Common myeloid progenitor, CD34-positive (primary cell): ENCODE measurements at regions not wholly inside any gene's neighbourhood (a gene's known extent, or its start where the extent isn't known, plus 50 kb on each side); places are given as distances from the start of the nearest gene placed in this dataset.

Experiments used
- CTCF ChIA-PET: fragments of 350-600 bp; sonication (Branson Sonifier 250); formaldehyde crosslinking; loops from one replicate; lab custom pipeline; 2021; ENCODE audit warnings: antibody characterized with exemption; lab: Charles Lee
- POLR2A ChIA-PET: fragments of 350-600 bp; sonication (Branson Sonifier 250); formaldehyde crosslinking; loops from one replicate; lab custom pipeline; 2021; ENCODE audit warnings: antibody characterized with exemption; lab: Charles Lee
- DNase-seq, 3 donors: peaks; one replicate each; pipeline versions ENCODE4 v3.0.0 to v3.0.0-alpha.2; 2013
- H3K27ac ChIP-seq, 2 experiments: 1 replicate in 1 of 2; 2 replicates in 1 of 2; pipeline ENCODE4 v1.7.0; 2013; ENCODE audit warnings: inconsistent platforms in 2 of 2, low read length in 2 of 2, mild to moderate bottlenecking in 2 of 2, low read depth in 1 of 2, moderate library complexity in 1 of 2; ENCODE audit not compliant: severe bottlenecking in 2 of 2, insufficient read depth in 1 of 2, poor library complexity in 1 of 2
- H3K27me3 ChIP-seq, 5 experiments: replicated peaks in 2 of 5; 1 replicate in 3 of 5; 2 replicates in 2 of 5; pipeline versions ENCODE4 v1.6.1 to v1.7.0; 2013; ENCODE audit warnings: low read length in 4 of 5, mild to moderate bottlenecking in 2 of 5, moderate library complexity in 2 of 5, inconsistent platforms in 1 of 5; ENCODE audit not compliant: insufficient read depth in 5 of 5, control insufficient read depth in 4 of 5
- H3K36me3 ChIP-seq, 4 experiments: 1 replicate in 2 of 4; 2 replicates in 2 of 4; pipeline versions ENCODE4 v1.6.1 to v1.7.0; 2013; ENCODE audit warnings: low read length in 3 of 4, control low read depth in 1 of 4, mild to moderate bottlenecking in 1 of 4; ENCODE audit not compliant: control insufficient read depth in 4 of 4, insufficient read depth in 4 of 4
- H3K4me1 ChIP-seq, 4 experiments: 1 replicate in 3 of 4; 2 replicates in 1 of 4; pipeline versions ENCODE4 v1.6.1 to v1.7.1; 2013; ENCODE audit warnings: low read length in 3 of 4, mild to moderate bottlenecking in 3 of 4, control low read depth in 1 of 4, inconsistent platforms in 1 of 4, moderate library complexity in 1 of 4; ENCODE audit not compliant: control insufficient read depth in 4 of 4, insufficient read depth in 4 of 4; ENCODE audit errors: control extremely low read depth in 1 of 4
- H3K4me3 ChIP-seq, 7 experiments: 1 replicate in 4 of 7; 2 replicates in 3 of 7; pipeline versions ENCODE4 v1.5.1 to v1.7.0; 2013; ENCODE audit warnings: mild to moderate bottlenecking in 7 of 7, low read length in 6 of 7, moderate library complexity in 6 of 7, inconsistent platforms in 2 of 7, low read depth in 2 of 7, control low read depth in 1 of 7; ENCODE audit not compliant: insufficient read depth in 4 of 7, control insufficient read depth in 1 of 7; ENCODE audit errors: extremely low read depth in 1 of 7
- H3K9me3 ChIP-seq, 5 experiments: 1 replicate in 4 of 5; 2 replicates in 1 of 5; pipeline versions ENCODE4 v1.6.1 to v1.7.1; 2013; ENCODE audit warnings: low read length in 4 of 5, mild to moderate bottlenecking in 2 of 5, inconsistent platforms in 1 of 5, low read depth in 1 of 5, moderate library complexity in 1 of 5; ENCODE audit not compliant: control insufficient read depth in 4 of 5, insufficient read depth in 2 of 5; ENCODE audit errors: control extremely low read depth in 1 of 5
- whole genome bisulfite sequencing: methylation state at CpG from one replicate; pipeline ENCODE4 v1.1.5; 2013; ENCODE audit not compliant: insufficient coverage; 5-methylcytosine and 5-hydroxymethylcytosine counted together

GRCh38 chr9:2311920-2312319 lies 296.8 kb downstream of the SMARCA2 start:
- POLR2A ChIA-PET: no interaction called here
- H3K9me3 ChIP-seq: peaks cover 3 to 30% (median 17%) of the 10 kb centered on the region in 5 experiments
- no peak overlapping the region for H3K27ac ChIP-seq
- H3K4me3 ChIP-seq: no peak overlapping the region
- no peak for DNase-seq
- no peaks in the 10 kb centered on the region for H3K36me3 ChIP-seq
- no peaks in the 10 kb centered on the region for H3K4me1 ChIP-seq
- CTCF ChIA-PET: no interaction called here
- no peaks in the 10 kb centered on the region for H3K27me3 ChIP-seq

DNA sequence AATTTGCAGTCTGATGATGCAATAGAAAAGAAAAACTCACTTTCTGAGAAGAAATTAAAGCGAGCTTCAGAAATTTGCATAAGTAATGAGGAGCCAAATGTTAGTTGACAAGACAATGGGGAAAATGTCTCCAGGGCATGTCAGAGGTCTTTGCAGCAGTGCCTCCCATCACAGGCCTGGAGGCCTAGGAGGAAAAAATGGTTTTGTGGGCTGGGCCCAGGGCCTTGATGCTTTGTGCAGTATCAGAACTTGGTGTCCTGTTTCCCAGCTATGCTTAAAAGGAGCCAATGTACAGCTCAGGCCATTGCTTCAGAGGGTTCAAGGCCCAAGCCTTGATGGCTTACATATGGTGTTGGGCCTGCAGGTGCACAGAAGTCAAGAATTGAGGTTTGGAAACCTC lies 298.4 kb downstream of the SMARCA2 start:
- no peak overlapping the region for H3K27ac ChIP-seq
- ChIA-PET POLR2A (no interaction called here), CTCF (no interaction called here)
- peaks cover 3 to 33% (median 17%) of the 10 kb centered on the region in 5 experiments for H3K9me3 ChIP-seq
- no peak for DNase-seq
- no peaks in the 10 kb centered on the region for H3K27me3 ChIP-seq
- no peaks in the 10 kb centered on the region for H3K36me3 ChIP-seq
- no peaks in the 10 kb centered on the region for H3K4me1 ChIP-seq
- 94% methylated on average over 1 of the region's 1 CpG for WGBS
- no peak overlapping the region for H3K4me3 ChIP-seq

DNA sequence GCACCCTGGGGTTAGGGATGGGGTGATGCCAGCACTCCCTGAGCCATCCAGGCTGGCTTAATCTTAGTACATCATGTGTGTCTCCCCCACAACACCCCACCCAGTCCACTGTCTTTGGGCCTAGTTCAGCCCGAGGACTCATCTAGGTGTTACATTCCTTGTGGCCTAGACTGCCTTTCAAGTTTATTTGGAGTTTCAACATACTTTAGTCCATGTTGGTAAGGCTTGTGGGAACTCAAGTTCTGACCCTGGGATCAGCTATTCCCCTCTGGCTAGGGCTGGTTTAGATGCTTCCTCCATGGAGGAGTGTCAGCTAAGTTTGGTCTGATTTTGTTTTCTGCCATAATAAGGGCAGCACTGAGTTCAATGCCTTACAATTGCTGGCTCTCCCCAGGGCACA lies 302.4 kb downstream of the SMARCA2 start:
- Histone ChIP-seq H3K4me3 (no peak overlapping the region), H3K4me1 (peaks cover 0 to 6% (median 0%) of the 10 kb centered on the region in 4 experiments), H3K36me3 (no peaks in the 10 kb centered on the region), H3K9me3 (peaks cover 2 to 24% (median 15%) of the 10 kb centered on the region in 5 experiments), H3K27ac (no peak overlapping the region), H3K27me3 (no peaks in the 10 kb centered on the region)
- DNase-seq: no peak
- CTCF ChIA-PET: no interaction called here
- WGBS: no CpG with 5 or more reads among the region's 1 CpG
- POLR2A ChIA-PET: no interaction called here

- H3K27me3 ChIP-seq: no peaks in the 10 kb centered on the region
- H3K27ac ChIP-seq: no peak overlapping the region
- H3K4me1 ChIP-seq: peaks cover 0 to 6% (median 0%) of the 10 kb centered on the region in 4 experiments
- H3K4me3 ChIP-seq: no peak overlapping the region
- peaks cover 0 to 12% (median 2%) of the 10 kb centered on the region in 5 experiments for H3K9me3 ChIP-seq
- ChIA-PET POLR2A (no interaction called here), CTCF (no interaction called here)
- no peaks in the 10 kb centered on the region for H3K36me3 ChIP-seq
- no CpG with 5 or more reads among the region's 1 CpG for WGBS
- DNase-seq: no peak
These were observed 302.2 kb upstream of the VLDLR start for GRCh38 chr9:2319421-2319820.

DNA sequence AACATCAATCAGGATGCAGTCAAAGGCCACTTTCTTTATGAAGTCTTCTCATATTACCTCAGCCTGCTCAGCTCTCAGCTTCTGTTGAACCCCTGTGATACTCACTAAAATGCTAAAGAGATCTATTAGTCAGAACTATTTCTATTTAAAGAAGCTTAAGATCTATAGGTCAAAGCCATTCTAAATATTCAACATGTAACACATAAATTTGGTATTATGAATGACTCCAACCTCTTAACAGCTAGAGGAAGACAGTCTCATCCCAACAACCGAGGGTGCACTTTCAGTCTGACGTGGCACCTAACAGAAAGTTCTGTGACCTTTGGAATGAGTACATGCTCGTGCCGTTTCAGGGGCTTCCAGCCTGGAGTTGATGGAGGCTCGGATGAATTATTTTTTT lies 301.5 kb upstream of the VLDLR start:
- Histone ChIP-seq H3K4me3 (no peak overlapping the region), H3K9me3 (peaks cover 0 to 11% (median 0%) of the 10 kb centered on the region in 5 experiments), H3K27ac (no peak overlapping the region), H3K36me3 (no peaks in the 10 kb centered on the region), H3K27me3 (no peaks in the 10 kb centered on the region), H3K4me1 (peaks cover 0 to 6% (median 0%) of the 10 kb centered on the region in 4 experiments)
- CTCF ChIA-PET: no interaction called here
- POLR2A ChIA-PET: no interaction called here
- no peak for DNase-seq
- WGBS: 100% methylated on average over 3 of the region's 5 CpGs

DNA sequence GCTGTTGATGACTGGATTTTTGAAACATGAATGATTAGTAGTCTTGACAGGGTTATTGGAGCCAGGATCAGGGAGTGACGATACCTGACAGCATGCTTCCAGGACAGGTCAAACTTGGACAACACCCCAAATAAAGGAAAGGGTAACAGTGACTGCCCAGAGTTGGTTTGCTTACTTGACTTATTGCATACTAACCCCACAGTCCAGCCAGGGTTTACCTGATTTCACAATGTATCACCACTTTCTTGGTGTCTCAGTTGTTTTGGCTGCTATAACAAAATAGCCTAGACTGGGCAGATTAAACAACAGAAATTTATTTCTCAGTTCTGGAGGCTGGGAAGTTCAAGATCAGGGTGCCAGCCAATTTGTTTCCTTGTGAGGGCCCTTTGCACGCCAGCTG lies 301.0 kb upstream of the VLDLR start:
- H3K27me3 ChIP-seq: no peaks in the 10 kb centered on the region
- WGBS: 100% methylated on average over 2 of the region's 2 CpGs
- ChIA-PET CTCF (no interaction called here), POLR2A (no interaction called here)
- no peaks in the 10 kb centered on the region for H3K36me3 ChIP-seq
- no peak for DNase-seq
- peaks cover 0 to 6% (median 0%) of the 10 kb centered on the region in 4 experiments for H3K4me1 ChIP-seq
- no peak overlapping the region for H3K4me3 ChIP-seq
- H3K27ac ChIP-seq: no peak overlapping the region
- H3K9me3 ChIP-seq: peaks cover 0 to 11% (median 0%) of the 10 kb centered on the region in 5 experiments

GRCh38 chr9:2321523-2322148 lies 300.0 kb upstream of the VLDLR start:
- H3K27ac ChIP-seq: no peak overlapping the region
- no peak overlapping the region for H3K4me3 ChIP-seq
- peaks cover 0 to 9% (median 0%) of the 10 kb centered on the region in 5 experiments for H3K9me3 ChIP-seq
- ChIA-PET CTCF (no interaction called here), POLR2A (no interaction called here)
- no peak for DNase-seq
- no peaks in the 10 kb centered on the region for H3K36me3 ChIP-seq
- H3K27me3 ChIP-seq: no peaks in the 10 kb centered on the region
- peaks cover 0 to 6% (median 0%) of the 10 kb centered on the region in 4 experiments for H3K4me1 ChIP-seq
